ENCODE measurements at regions not wholly inside any gene's neighbourhood (a gene's known extent, or its start where the extent isn't known, plus 50 kb on each side); places are given as distances from the start of the nearest gene placed in this dataset.

DNA sequence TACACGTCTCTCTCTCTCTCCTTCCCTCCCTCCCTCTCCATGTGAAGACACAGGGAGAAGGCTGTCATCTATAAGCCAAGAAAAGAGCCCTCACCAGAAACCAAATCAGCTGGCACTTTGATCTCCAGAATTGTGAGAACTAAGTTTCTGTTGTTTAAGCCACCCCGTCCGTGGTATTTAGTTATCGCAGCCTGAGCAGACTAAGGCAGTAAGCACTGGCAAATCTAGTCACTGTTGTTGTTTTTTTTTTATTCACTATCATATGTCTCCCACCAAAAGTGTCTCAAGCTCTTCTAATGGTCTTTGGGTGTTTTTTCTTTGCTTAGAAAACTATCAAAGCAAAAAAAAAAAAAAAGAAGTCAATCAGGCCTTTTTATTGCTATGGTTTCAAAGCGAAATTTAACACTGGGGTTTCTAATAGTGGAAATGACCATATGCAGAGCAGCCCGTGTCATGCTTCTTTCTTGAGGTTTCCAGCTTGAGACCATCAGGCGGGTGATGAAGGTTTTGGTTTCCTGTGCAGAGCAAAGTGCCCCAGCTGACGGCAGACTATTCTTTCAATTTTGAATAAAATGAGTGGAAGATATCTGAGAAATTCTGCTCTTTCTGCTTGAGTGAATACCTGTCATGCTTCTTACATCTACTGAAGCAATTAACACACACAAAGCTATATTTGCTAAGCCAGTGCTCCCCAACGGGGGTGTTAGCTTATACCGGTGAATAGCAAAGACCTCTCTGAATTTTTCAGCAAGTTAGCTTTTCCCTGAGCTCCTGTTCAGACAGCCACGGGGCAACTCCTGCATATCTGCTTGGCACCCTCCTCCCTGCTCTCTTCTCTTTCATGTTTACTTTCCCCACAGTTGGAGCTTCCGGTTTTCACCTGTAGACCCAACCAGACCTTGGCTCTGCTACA, 394.1 kb upstream of the ATP5MC3 start:
- Histone ChIP-seq H3K36me3 (ENCODE audit: control insufficient read depth in 1 of 2, insufficient read depth in 2 of 2, low read length in 2 of 2) (no peaks in the 10 kb centered on the region), H3K27ac (ENCODE audit: low read depth, low read length) (no peak overlapping the region), H3K4me2 (ENCODE audit: low read length) (no peak overlapping the region), H3K9me3 (ENCODE audit: control insufficient read depth in 1 of 2, insufficient read depth in 1 of 2, low read depth in 1 of 2, low read length in 2 of 2) (no peaks in the 10 kb centered on the region), H2AFZ (ENCODE audit: low read depth, low read length, poor library complexity, severe bottlenecking) (no peak overlapping the region), H3K9me2 (ENCODE audit: insufficient read depth) (no peaks in the 10 kb centered on the region), H3K79me2 (ENCODE audit: insufficient read depth, low read length) (no peaks in the 10 kb centered on the region), H4K20me1 (ENCODE audit: insufficient read depth) (no peaks in the 10 kb centered on the region), H3K4me3 (replicated peaks in 1 of 2; ENCODE audit: low read depth in 1 of 2, low read length in 2 of 2) (no peak overlapping the region), H3K9ac (ENCODE audit: low read length) (no peak overlapping the region), H3K27me3 (ENCODE audit: insufficient read depth, low read length) (no peaks in the 10 kb centered on the region), H3K4me1 (ENCODE audit: control insufficient read depth in 1 of 2, insufficient read depth in 2 of 2, low read length in 2 of 2) (no peaks in the 10 kb centered on the region)
- ATAC-seq (no peak), DNase-seq (ENCODE audit: low read depth, low spot score) (no peak)
- RAD21 ChIA-PET (ENCODE audit: low non-redundant PET in 1 of 2, low total read pairs in 2 of 2, uncharacterized antibody in 2 of 2, unreplicated experiment in 2 of 2): no interaction called here
- POLR2A ChIA-PET: no interaction called here
- no TSS peak for BruUV-seq (replicated peaks)
- intact Hi-C loops (cut with micrococcal nuclease): no loop called here
- CTCF ChIA-PET: no interaction called here
- TF ChIP-seq ZFX (IDR thresholded peaks at IDR 0.05): no peak
- TF ChIP-seq, protein P1, sequence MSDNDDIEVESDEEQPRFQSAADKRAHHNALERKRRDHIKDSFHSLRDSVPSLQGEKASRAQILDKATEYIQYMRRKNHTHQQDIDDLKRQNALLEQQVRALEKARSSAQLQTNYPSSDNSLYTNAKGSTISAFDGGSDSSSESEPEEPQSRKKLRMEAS (IDR thresholded peaks at IDR 0.05): no peak
- TF ChIP-seq POLR2AphosphoS5 (IDR thresholded peaks at IDR 0.05; ENCODE audit: low read depth, low read length): no peak
- TF ChIP-seq SRF (IDR thresholded peaks at IDR 0.05; ENCODE audit: low read depth): no peak
- TF ChIP-seq, protein P2, sequence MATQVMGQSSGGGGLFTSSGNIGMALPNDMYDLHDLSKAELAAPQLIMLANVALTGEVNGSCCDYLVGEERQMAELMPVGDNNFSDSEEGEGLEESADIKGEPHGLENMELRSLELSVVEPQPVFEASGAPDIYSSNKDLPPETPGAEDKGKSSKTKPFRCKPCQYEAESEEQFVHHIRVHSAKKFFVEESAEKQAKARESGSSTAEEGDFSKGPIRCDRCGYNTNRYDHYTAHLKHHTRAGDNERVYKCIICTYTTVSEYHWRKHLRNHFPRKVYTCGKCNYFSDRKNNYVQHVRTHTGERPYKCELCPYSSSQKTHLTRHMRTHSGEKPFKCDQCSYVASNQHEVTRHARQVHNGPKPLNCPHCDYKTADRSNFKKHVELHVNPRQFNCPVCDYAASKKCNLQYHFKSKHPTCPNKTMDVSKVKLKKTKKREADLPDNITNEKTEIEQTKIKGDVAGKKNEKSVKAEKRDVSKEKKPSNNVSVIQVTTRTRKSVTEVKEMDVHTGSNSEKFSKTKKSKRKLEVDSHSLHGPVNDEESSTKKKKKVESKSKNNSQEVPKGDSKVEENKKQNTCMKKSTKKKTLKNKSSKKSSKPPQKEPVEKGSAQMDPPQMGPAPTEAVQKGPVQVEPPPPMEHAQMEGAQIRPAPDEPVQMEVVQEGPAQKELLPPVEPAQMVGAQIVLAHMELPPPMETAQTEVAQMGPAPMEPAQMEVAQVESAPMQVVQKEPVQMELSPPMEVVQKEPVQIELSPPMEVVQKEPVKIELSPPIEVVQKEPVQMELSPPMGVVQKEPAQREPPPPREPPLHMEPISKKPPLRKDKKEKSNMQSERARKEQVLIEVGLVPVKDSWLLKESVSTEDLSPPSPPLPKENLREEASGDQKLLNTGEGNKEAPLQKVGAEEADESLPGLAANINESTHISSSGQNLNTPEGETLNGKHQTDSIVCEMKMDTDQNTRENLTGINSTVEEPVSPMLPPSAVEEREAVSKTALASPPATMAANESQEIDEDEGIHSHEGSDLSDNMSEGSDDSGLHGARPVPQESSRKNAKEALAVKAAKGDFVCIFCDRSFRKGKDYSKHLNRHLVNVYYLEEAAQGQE (IDR thresholded peaks at IDR 0.05; ENCODE audit: low read depth): no peak
- TF ChIP-seq EZH2phosphoT487 (IDR thresholded peaks at IDR 0.05; ENCODE audit: borderline replicate concordance): no peak
- no peak for TF ChIP-seq TCF7L2 (IDR thresholded peaks at IDR 0.05; ENCODE audit: borderline replicate concordance, extremely low read depth, insufficient read depth, insufficient read length)
- TF ChIP-seq FOSL1 (IDR thresholded peaks at IDR 0.05; ENCODE audit: low read depth): no peak
- TF ChIP-seq, protein P3, sequence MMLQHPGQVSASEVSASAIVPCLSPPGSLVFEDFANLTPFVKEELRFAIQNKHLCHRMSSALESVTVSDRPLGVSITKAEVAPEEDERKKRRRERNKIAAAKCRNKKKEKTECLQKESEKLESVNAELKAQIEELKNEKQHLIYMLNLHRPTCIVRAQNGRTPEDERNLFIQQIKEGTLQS (IDR thresholded peaks at IDR 0.05): no peak
- TF ChIP-seq CEBPB (IDR thresholded peaks at IDR 0.05; ENCODE audit: low read depth): no peak
- TF ChIP-seq, protein P4, sequence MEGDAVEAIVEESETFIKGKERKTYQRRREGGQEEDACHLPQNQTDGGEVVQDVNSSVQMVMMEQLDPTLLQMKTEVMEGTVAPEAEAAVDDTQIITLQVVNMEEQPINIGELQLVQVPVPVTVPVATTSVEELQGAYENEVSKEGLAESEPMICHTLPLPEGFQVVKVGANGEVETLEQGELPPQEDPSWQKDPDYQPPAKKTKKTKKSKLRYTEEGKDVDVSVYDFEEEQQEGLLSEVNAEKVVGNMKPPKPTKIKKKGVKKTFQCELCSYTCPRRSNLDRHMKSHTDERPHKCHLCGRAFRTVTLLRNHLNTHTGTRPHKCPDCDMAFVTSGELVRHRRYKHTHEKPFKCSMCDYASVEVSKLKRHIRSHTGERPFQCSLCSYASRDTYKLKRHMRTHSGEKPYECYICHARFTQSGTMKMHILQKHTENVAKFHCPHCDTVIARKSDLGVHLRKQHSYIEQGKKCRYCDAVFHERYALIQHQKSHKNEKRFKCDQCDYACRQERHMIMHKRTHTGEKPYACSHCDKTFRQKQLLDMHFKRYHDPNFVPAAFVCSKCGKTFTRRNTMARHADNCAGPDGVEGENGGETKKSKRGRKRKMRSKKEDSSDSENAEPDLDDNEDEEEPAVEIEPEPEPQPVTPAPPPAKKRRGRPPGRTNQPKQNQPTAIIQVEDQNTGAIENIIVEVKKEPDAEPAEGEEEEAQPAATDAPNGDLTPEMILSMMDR (IDR thresholded peaks at IDR 0.05 in 2 of 3, conservative IDR thresholded peaks at IDR 0.05 in 1 of 3; ENCODE audit: borderline replicate concordance in 1 of 3, insufficient read depth in 1 of 3, low read depth in 2 of 3, low read length in 2 of 3): no peak
- no peak for TF ChIP-seq SP1 (IDR thresholded peaks at IDR 0.05; ENCODE audit: low read depth)
- no peak for TF ChIP-seq CBX3 (IDR thresholded peaks at IDR 0.05; ENCODE audit: low read depth)
- no peak for TF ChIP-seq ELF1 (IDR thresholded peaks at IDR 0.05; ENCODE audit: borderline replicate concordance, low read depth)
- no peak for TF ChIP-seq EZH2 (IDR thresholded peaks at IDR 0.05)
- TF ChIP-seq, protein P5, sequence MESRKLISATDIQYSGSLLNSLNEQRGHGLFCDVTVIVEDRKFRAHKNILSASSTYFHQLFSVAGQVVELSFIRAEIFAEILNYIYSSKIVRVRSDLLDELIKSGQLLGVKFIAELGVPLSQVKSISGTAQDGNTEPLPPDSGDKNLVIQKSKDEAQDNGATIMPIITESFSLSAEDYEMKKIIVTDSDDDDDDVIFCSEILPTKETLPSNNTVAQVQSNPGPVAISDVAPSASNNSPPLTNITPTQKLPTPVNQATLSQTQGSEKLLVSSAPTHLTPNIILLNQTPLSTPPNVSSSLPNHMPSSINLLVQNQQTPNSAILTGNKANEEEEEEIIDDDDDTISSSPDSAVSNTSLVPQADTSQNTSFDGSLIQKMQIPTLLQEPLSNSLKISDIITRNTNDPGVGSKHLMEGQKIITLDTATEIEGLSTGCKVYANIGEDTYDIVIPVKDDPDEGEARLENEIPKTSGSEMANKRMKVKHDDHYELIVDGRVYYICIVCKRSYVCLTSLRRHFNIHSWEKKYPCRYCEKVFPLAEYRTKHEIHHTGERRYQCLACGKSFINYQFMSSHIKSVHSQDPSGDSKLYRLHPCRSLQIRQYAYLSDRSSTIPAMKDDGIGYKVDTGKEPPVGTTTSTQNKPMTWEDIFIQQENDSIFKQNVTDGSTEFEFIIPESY (IDR thresholded peaks at IDR 0.05; ENCODE audit: extremely low read depth, insufficient replicate concordance, low read length): no peak
- TF ChIP-seq SIN3A (IDR thresholded peaks at IDR 0.05; ENCODE audit: low read depth): no peak
- TF ChIP-seq YY1 (IDR thresholded peaks at IDR 0.05; ENCODE audit: extremely low read depth, insufficient replicate concordance, low read depth, low read length): no peak
- no peak for TF ChIP-seq EGR1 (IDR thresholded peaks at IDR 0.05; ENCODE audit: low read depth)
